Mononuclear cell (primary cell): ENCODE measurements at regions not wholly inside any gene's neighbourhood (a gene's known extent, or its start where the extent isn't known, plus 50 kb on each side); places are given as distances from the start of the nearest gene placed in this dataset.
"Not testable (repeated sequence)": the region's sequence is repeated elsewhere in the genome, so short reads cannot be mapped to it uniquely, and the experiment has no call there.

Experiments
- H3K27me3 ChIP-seq: 2 replicates; pipeline ENCODE4 v1.6.0; 2011; ENCODE audit warnings: low read length, control low read depth; ENCODE audit not compliant: insufficient read depth
- H3K4me1 ChIP-seq: 2 replicates; pipeline ENCODE4 v1.5.1; 2011; ENCODE audit warnings: mild to moderate bottlenecking, low read length, control low read depth; ENCODE audit not compliant: insufficient read depth
- H3K4me3 ChIP-seq: 2 replicates; pipeline ENCODE4 v1.5.1; 2011; ENCODE audit warnings: mild to moderate bottlenecking, low read length, moderate library complexity
- H3K9me3 ChIP-seq: 2 replicates; pipeline ENCODE4 v1.5.1; 2011; ENCODE audit warnings: low read depth, mild to moderate bottlenecking, control low read depth, low read length

DNA sequence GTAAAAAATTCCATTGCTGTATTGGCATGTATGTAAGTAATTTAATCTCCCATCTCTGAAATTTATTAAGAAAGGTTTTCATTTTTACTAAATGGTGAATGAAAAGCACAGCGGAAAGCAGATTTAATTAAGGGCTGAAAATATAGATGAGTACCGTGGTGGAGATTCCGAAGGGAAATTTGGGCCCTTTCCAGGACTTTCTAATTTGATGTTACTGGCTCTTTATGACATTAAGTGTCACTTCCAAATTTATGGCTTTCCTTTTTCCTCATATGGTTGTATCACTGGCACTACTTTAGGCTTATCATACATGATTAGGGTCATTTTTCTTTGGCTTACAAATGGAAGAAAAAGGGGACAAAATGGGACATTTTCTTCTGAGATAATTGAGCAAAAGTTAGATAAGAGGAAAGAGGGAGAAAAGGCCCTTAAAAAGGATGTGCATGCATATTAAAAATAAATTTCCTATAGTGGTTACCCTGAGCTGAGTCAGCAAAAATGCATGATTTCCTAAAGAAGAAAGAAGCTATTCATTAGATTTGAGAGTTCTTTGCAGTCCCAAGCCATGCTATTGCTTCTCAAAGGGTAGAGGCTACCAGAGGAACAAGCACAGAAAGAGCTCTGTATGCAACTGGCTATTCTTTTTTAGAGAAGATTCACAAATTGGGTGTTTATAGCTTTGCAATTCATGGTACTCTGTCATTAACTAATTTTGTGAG, 74.9 kb upstream of the CNIH3 start:
- Histone ChIP-seq H3K27me3 (no peaks in the 10 kb centered on the region), H3K4me1 (peaks cover 21% of the 10 kb centered on the region), H3K4me3 (no peak overlapping the region), H3K9me3 (no peaks in the 10 kb centered on the region)

DNA sequence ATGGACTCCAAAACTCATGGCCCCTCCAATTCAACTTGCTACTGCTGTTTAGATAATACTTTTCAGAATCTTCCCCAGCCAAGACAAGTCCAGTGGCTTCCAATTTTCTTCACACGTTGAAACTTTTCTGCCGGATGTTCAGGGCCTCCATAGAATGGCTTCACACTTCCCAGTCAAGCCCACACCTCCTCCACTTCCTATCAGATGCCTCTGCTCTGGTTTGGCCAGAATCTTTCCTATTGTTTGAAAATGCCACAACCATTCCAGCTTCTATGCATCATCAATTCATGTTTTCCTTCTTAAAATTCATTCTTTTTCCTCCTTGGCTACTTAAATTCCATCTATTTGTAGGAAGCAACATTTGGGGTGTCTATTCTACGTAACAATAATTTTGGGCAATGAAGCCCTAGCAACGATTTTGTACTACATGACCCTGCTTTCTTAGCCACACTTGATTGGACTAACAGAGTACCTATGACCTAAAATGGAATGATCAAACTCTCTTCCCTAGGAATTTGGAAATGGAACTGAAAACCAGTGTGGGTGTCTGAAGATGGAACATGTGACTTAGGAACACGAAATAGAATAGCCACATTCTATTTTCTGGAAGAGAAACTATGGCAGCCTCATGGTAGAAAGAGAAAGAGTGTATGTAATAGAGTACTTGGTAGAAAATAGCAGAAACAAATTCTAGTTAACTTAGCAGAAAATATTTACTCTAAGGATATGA, 74.1 kb upstream of the CNIH3 start:
- H3K27me3 ChIP-seq, result no peaks in the 10 kb centered on the region
- H3K4me3 ChIP-seq, result no peak overlapping the region
- peaks cover 21% of the 10 kb centered on the region for H3K4me1 ChIP-seq
- no peaks in the 10 kb centered on the region for H3K9me3 ChIP-seq

DNA sequence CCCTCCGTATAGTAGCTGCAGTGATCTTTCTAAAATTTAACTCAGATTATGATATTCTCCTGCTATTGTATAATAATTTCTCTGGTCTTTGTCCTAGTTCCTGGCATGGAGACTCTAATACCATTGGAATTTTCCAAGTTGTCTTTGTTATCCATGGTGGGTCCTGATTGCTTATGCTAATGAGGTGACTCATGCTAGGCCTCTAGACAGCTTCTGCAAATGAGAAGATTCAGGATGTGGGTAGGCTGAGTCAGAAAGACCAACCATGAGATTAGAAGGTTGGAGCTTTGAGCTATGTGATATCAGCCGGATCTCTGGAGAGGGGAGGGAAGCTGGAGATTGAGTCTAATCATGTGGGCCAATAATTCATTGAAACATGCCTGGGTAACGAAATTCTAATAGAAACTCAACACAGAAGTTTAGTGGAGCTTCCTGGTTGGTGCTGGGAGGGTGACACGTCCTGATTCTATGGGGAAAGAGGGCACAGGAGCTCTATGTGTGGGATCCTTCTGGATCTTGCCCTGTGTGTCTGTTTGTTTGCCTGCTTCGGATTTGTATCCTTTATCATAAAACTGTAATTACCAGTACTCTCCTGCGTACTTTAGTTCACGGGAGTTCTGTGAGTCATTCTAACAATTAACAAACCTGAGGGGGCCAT, 73.2 kb upstream of the CNIH3 start:
- H3K9me3 ChIP-seq, result no peaks in the 10 kb centered on the region
- no peak overlapping the region for H3K4me3 ChIP-seq
- no peaks in the 10 kb centered on the region for H3K27me3 ChIP-seq
- H3K4me1 ChIP-seq, result peaks cover 21% of the 10 kb centered on the region

DNA sequence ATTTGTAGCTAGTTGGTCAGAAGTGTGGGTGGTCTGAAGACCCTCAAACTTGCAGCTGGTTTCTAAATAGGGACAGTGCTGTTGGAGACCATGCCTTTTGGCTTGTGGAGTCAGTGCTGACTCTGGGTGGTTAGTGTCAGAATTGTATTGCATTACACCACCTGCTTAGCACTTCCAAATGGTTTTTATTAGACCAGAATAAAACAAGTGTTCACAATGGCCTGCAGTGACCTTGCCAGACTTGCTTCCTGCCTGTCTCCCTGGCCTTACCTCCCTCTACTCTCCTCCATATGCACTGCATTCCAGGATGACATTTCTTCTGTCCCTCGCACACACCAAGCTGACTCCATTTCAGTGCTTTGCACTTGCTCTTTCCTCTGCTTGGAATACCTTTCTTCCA, 72.7 kb upstream of the CNIH3 start:
- H3K27me3 ChIP-seq, result no peaks in the 10 kb centered on the region
- no peak overlapping the region for H3K4me3 ChIP-seq
- H3K9me3 ChIP-seq, result no peaks in the 10 kb centered on the region
- H3K4me1 ChIP-seq, result peaks cover 21% of the 10 kb centered on the region

DNA sequence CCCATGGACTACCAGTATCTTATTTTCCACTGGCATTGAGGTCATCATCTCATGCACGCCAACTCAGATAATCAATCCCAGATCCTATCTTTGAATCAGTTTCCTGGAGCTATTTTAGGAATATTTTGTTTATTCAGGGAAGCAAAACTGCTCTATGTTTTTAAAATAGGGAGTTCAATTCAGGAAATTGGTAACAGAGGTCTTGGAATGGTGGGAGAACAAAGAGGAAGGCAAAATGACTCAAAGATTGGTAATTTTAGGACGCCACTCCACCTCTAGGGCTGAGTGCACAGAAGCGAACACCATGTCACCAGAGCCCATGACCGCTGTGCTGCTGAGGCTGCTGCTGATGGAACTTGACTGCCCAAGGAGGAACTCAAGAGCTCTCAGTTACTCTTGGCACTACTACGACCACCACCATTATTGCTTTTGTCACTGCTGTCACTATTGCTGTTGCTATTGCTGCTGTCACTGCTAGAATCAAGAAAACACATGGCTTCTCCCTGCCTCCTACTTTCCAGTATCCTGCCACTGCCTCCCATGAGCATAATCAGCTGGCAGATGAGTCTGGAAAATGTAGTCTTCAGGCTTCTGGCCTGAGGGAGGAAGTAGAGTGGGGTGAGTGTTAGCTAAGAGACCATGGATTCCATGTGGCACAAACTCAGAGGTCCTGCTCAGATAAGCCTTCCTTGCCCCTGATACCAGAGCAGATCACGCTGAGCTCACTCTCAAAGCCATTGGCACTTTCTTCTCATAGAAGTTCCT, 71.6 kb upstream of the CNIH3 start:
- no peaks in the 10 kb centered on the region for H3K9me3 ChIP-seq
- H3K27me3 ChIP-seq, result no peaks in the 10 kb centered on the region
- no peak overlapping the region for H3K4me3 ChIP-seq
- H3K4me1 ChIP-seq, result peaks cover 21% of the 10 kb centered on the region

DNA sequence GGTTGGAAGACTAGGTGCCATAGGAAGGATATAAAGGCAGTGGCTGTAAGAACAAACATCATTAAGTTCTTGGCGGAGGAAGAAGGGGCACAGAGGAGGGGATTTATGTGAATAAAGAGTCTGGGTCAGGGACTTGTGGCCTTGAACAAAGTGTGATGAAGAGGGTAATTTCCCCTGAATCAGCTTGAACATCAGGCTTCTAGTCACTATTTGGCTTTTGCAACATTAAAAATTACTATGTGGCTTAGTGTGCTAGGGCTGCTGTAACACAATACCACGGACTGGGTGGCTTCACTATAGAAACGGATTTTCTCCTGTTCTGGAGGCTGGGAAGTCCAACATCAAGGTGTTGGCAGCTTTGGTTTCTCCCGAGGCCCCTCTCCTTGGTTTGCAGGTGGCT, 70.5 kb upstream of the CNIH3 start:
- Histone ChIP-seq H3K4me1 (peaks cover 15% of the 10 kb centered on the region), H3K27me3 (no peaks in the 10 kb centered on the region), H3K4me3 (no peak overlapping the region), H3K9me3 (no peaks in the 10 kb centered on the region)

DNA sequence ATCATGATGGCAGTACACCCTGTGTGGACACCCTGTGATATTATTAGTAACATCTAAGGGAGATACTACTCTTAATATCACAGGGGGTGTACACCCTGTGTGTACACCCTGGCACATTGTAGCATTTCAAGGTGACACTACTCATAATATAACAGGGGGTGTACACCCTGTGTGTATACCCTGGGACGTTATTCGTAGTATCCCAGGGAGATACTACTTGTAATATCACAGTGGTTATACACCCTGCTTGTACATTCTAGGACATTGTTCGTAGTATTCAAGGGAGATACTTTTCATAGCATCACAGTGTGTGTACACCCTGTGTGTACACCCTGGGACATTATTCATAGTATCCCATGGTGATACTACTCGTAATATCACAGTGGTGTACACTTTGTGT, 67.4 kb upstream of the CNIH3 start:
- Histone ChIP-seq H3K27me3 (no peaks in the 10 kb centered on the region), H3K9me3 (no peaks in the 10 kb centered on the region), H3K4me3 (no peak overlapping the region), H3K4me1 (peaks cover 2% of the 10 kb centered on the region)

DNA sequence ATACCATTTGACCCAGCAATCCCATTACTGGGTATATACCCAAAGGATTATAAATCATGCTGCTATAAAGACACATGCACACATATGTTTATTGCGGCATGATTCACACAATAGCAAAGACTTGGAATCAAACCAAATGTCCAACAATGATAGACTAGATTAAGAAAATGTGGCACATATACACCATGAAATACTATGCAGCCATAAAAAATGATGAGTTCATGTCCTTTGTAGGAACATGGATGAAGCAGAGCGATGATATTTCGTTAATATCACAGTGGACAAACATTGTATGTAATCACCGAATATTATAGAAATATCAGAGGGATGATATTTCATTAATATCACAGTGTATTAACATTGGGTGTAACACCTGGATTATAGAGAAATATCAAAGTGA, 64.9 kb upstream of the CNIH3 start:
- not testable (repeated sequence) for H3K4me1 ChIP-seq, H3K9me3 ChIP-seq, H3K27me3 ChIP-seq, H3K4me3 ChIP-seq

DNA sequence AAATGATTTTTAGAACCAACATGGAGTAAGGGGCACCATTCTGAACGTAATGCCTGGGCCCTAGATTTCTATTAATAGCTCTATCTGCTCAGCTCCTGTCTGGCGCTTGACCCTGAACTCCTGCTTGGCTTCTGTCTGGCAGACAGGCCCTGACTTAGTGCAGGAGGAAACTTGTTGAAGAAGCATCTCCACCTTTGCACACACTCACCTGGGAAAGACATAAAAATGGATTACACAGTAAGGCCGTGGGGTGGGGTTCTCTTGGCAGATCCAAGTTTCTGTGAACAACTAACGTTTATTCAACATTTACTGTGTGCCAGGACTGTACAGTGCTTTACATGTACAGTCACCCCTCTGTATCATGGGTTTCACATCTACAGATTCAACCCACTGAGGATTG, 62.1 kb upstream of the CNIH3 start:
- no peak overlapping the region for H3K4me3 ChIP-seq
- no peaks in the 10 kb centered on the region for H3K9me3 ChIP-seq
- H3K27me3 ChIP-seq, result no peaks in the 10 kb centered on the region
- H3K4me1 ChIP-seq, result no peaks in the 10 kb centered on the region

DNA sequence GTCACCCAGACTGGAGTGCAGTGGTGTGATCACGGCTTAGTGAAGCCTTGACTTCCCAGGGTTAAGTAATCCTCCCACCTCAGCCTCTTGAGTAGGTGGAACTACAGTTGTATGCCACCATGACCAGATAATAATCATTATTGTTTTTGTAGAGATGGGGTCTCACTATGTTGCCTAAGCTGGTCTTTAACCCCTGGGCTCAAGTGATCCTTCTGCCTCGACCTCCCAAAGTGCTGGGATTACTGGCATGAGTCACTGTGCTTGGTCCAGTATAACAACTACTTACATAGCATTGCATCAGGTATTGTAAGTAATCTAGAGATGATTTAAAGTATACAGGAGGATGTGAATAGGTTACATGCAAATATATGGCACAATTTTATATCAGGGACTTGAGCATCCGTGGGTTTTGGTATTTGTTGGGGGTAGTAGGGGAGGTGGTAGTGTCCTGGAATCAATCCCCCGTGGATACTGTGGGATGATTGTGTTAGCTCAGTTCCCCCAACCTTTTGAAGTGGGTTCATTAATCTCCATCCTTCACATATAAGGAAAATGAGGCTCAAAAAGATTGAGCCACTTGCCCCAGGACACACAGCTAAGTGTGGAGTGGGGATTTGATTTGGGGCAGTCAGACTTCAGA, 61.4 kb upstream of the CNIH3 start:
- Histone ChIP-seq H3K4me1 (no peaks in the 10 kb centered on the region), H3K27me3 (no peaks in the 10 kb centered on the region), H3K4me3 (no peak overlapping the region), H3K9me3 (no peaks in the 10 kb centered on the region)

DNA sequence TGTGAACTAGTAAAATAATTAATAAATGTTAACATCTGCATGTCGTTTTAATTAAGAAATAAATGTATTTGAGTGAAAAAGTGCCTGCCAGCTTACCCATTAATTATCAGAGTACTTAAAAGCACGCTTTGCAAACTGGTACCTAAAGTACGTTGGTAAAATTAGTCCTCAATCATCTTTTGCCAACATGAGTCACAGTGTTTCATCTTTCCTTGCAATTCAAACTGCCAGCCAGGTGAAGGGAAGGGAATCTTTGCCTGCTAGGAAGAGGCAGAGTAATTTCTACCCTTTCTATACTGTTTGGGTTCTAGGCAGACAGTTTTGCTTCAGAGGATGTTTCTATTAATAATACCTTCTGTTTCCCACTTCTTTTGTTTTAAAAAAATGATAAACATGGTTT, 57.2 kb upstream of the CNIH3 start:
- no peaks in the 10 kb centered on the region for H3K9me3 ChIP-seq
- no peak overlapping the region for H3K4me3 ChIP-seq
- no peaks in the 10 kb centered on the region for H3K27me3 ChIP-seq
- H3K4me1 ChIP-seq, result no peaks in the 10 kb centered on the region

DNA sequence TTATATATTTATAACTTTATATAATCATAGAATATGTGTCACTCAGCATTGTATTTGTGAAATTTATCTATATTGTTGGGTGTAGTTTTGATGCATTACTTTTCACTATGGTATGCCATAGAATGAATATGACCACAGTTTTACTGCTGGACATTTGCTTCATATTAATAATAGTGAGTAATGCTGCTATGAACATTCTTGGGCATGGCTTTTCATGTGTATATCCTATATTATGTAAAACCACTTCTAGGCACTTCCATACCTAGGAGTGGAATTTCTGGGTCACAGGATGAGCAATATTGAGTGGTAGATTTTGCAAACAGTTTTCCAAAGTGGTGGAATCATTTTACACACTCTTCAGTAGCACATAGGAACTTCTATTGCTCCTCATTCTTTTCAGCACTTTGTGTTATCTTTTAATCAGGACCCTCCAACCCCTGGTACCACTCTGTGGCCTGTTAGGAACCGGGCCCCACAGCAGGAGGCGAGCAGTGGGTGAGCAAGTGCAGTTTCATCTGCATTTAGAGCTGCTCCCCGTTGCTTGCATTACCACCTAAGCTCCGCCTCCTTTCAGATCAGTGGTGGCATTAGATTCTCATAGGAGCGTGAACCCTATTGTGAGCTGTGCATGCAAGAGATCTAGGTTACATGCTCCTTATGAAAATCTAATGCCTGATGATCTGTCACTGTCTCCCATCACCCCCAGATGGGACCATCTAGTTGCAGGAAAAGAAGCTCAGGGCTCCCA, 56.0 kb upstream of the CNIH3 start:
- Histone ChIP-seq H3K9me3 (no peaks in the 10 kb centered on the region), H3K4me1 (peaks cover 10% of the 10 kb centered on the region), H3K4me3 (no peak overlapping the region), H3K27me3 (no peaks in the 10 kb centered on the region)

DNA sequence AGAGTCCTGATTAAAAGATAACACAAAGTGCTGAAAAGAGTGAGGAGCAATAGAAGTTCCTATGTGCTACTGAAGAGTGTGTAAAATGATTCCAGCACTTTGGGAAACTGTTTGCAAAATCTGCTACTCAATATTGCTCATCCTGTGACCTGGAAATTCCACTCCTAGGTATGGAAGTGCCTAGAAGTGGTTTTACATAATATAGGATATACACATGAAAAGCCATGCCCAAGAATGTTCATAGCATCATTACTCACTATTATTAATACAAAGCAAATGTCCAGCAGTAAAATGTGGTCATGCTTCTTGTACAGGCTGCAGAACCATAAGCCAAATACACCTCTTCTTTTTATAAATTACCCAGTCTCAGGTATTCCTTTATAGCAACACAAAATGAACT, 53.2 kb upstream of the CNIH3 start:
- H3K9me3 ChIP-seq, H3K4me3 ChIP-seq: not testable (repeated sequence)

DNA sequence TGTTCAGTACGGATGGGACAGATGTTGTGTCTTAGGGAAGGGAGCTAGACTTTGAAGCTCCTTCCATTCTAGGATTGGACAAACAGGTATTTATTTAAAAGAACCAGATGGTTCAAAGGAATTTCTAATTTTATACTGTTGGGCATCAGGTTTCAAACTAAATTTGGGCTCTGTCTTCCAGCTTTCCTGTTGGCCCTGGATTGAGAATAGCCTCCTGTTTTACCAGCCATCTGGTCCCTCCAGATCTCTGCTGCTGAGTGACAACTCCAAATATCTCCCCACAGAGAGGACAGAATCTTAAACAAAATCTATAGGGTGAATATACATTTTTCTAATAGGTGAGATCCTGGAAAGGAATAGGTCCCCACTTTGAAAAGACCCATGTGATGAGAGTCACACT, 52.5 kb upstream of the CNIH3 start:
- Histone ChIP-seq H3K4me3 (no peak overlapping the region), H3K4me1 (peaks cover 21% of the 10 kb centered on the region), H3K27me3 (no peaks in the 10 kb centered on the region), H3K9me3 (no peaks in the 10 kb centered on the region)

More for the DNA sequence above, 53.2 kb upstream of the CNIH3 start:
- peaks cover 21% of the 10 kb centered on the region for H3K4me1 ChIP-seq
- H3K27me3 ChIP-seq, result not testable (repeated sequence)
